H1 (cell line): ENCODE measurements at regions not wholly inside any gene's neighbourhood (a gene's known extent, or its start where the extent isn't known, plus 50 kb on each side); places are given as distances from the start of the nearest gene placed in this dataset.

Experiments used
- CTCF ChIA-PET: fragments of 300-600 bp; sonication (Branson Sonifier 250); formaldehyde crosslinking; loops from one replicate; lab custom pipeline; 2021; ENCODE audit not compliant: partially characterized antibody; lab: Charles Lee
- POLR2A ChIA-PET: fragments of 300-600 bp; sonication (Branson Sonifier 250); formaldehyde crosslinking; loops from one replicate; lab custom pipeline; 2021; ENCODE audit warnings: inconsistent platforms; ENCODE audit not compliant: partially characterized antibody; lab: Charles Lee
- DNase-seq, 2 experiments: peaks; one replicate each; pipeline versions ENCODE4 v3.0.0 to v3.0.0-alpha.2; 2010 to 2022; ENCODE audit warnings: low spot score in 2 of 2, low read depth in 1 of 2, mixed read lengths in 1 of 2
- FAIRE-seq: peaks from 2 replicates; lab custom pipeline; 2011; peaks lifted over from hg19 to GRCh38; lab: Jason Lieb, UNC
- H2AFZ ChIP-seq: 2 replicates; pipeline ENCODE4 v1.8.1; 2012; ENCODE audit warnings: low read length, inconsistent platforms
- H2AK5ac ChIP-seq: 2 replicates; pipeline ENCODE4 v1.6.1; 2013; ENCODE audit warnings: low read depth, low read length
- H2BK120ac ChIP-seq: replicated peaks from 2 replicates; pipeline ENCODE3; 2013; ENCODE audit warnings: low read depth, low read length, inconsistent platforms
- H2BK12ac ChIP-seq: 2 replicates; pipeline ENCODE4 v1.6.1; 2013; ENCODE audit warnings: low read depth, low read length
- H2BK15ac ChIP-seq: 2 replicates; pipeline ENCODE4 v1.6.1; 2013; ENCODE audit warnings: low read length
- H2BK20ac ChIP-seq: 2 replicates; pipeline ENCODE4 v1.6.1; 2013; ENCODE audit warnings: low read length
- H2BK5ac ChIP-seq: 2 replicates; pipeline ENCODE4 v1.6.1; 2013; ENCODE audit warnings: low read depth, low read length
- H3K14ac ChIP-seq: 2 replicates; pipeline ENCODE4 v1.6.1; 2013; ENCODE audit warnings: inconsistent platforms; ENCODE audit not compliant: insufficient read length
- H3K18ac ChIP-seq: 2 replicates; pipeline ENCODE4 v1.6.1; 2013; ENCODE audit warnings: low read length; ENCODE audit errors: extremely low read depth
- H3K23ac ChIP-seq: 2 replicates; pipeline ENCODE4 v1.6.1; 2013; ENCODE audit warnings: inconsistent platforms; ENCODE audit not compliant: insufficient read length
- H3K23me2 ChIP-seq: 2 replicates; pipeline ENCODE4 v1.6.1; 2013; ENCODE audit warnings: low read depth, low read length
- H3K27ac ChIP-seq: 2 replicates; pipeline ENCODE4 v1.6.1; 2011; ENCODE audit warnings: low read depth, low read length, inconsistent platforms
- H3K27me3 ChIP-seq, 4 experiments: replicated peaks in 1 of 4; 1 replicate in 1 of 4; 2 replicates in 3 of 4; pipeline versions ENCODE4 v1.6.1 to v1.8.1; 2011 to 2013; ENCODE audit warnings: low read length in 3 of 4, mild to moderate bottlenecking in 3 of 4, inconsistent platforms in 2 of 4, mixed read lengths in 2 of 4, moderate library complexity in 1 of 4; ENCODE audit not compliant: control insufficient read depth in 3 of 4, insufficient read depth in 3 of 4; ENCODE audit errors: extremely low read depth in 1 of 4
- H3K36me3 ChIP-seq, 4 experiments: 2 replicates each; pipeline versions ENCODE4 v1.6.1 to v1.8.1; 2011 to 2013; ENCODE audit warnings: mild to moderate bottlenecking in 4 of 4, low read length in 3 of 4, moderate library complexity in 2 of 4, control low read depth in 1 of 4, inconsistent platforms in 1 of 4; ENCODE audit not compliant: insufficient read depth in 4 of 4, control insufficient read depth in 2 of 4
- H3K4ac ChIP-seq: replicated peaks from 2 replicates; pipeline ENCODE3; 2013; ENCODE audit warnings: low read length, low read depth, mixed read lengths, inconsistent platforms; ENCODE audit not compliant: insufficient read length
- H3K4me1 ChIP-seq, 4 experiments: replicated peaks in 1 of 4; 1 replicate in 1 of 4; 2 replicates in 3 of 4; pipeline versions ENCODE4 v1.6.1 to v1.8.1; 2011 to 2013; ENCODE audit warnings: low read length in 3 of 4, inconsistent platforms in 2 of 4, mixed read lengths in 1 of 4; ENCODE audit not compliant: insufficient read depth in 4 of 4, control insufficient read depth in 3 of 4
- H3K4me2 ChIP-seq, 2 experiments: 2 replicates each; pipeline versions ENCODE4 v1.6.1 to v1.8.1; 2011 to 2013; ENCODE audit warnings: low read depth in 2 of 2, low read length in 2 of 2, control low read depth in 1 of 2, inconsistent platforms in 1 of 2, mild to moderate bottlenecking in 1 of 2; ENCODE audit not compliant: insufficient read depth in 1 of 2
- H3K4me3 ChIP-seq, 4 experiments: fragments of 200-600, 300-600 bp in 1 of 4; sonication (generic), shearing (Covaris generic), sonication (Bioruptor Twin) in 1 of 4; 2 replicates each; pipeline versions ENCODE4 v1.5.1 to v1.8.1; 2011 to 2016; ENCODE audit warnings: low read length in 4 of 4, low read depth in 3 of 4, control low read depth in 2 of 4, inconsistent platforms in 2 of 4, mild to moderate bottlenecking in 2 of 4, mixed read lengths in 1 of 4, moderate library complexity in 1 of 4; ENCODE audit not compliant: insufficient read depth in 2 of 4; ENCODE audit errors: extremely low read depth in 1 of 4
- H3K56ac ChIP-seq: replicated peaks from 2 replicates; pipeline ENCODE3; 2013; ENCODE audit warnings: low read depth, mild to moderate bottlenecking, mixed read lengths, low read length, inconsistent platforms; ENCODE audit not compliant: insufficient read length
- H3K79me1 ChIP-seq: 2 replicates; pipeline ENCODE4 v1.6.1; 2013; ENCODE audit warnings: low read depth, low read length, control low read depth
- H3K79me2 ChIP-seq, 2 experiments: 2 replicates each; pipeline versions ENCODE4 v1.6.1 to v1.8.1; 2012 to 2013; ENCODE audit warnings: low read length in 2 of 2, mild to moderate bottlenecking in 2 of 2, inconsistent platforms in 1 of 2; ENCODE audit not compliant: insufficient read depth in 2 of 2, control insufficient read depth in 1 of 2
- H3K9ac ChIP-seq, 4 experiments: replicated peaks in 1 of 4; 1 replicate in 1 of 4; 2 replicates in 3 of 4; pipeline versions ENCODE4 v1.6.1 to v1.8.1; 2011 to 2013; ENCODE audit warnings: low read depth in 3 of 4, low read length in 3 of 4, control low read depth in 2 of 4, mild to moderate bottlenecking in 2 of 4, moderate library complexity in 2 of 4, inconsistent platforms in 1 of 4; ENCODE audit errors: extremely low read depth in 1 of 4
- H3K9me3 ChIP-seq, 2 experiments: 2 replicates each; pipeline versions ENCODE4 v1.6.1 to v1.8.1; 2012 to 2013; ENCODE audit warnings: mild to moderate bottlenecking in 2 of 2, moderate library complexity in 2 of 2, control low read depth in 1 of 2, inconsistent platforms in 1 of 2, low read depth in 1 of 2, low read length in 1 of 2, mixed read lengths in 1 of 2; ENCODE audit not compliant: insufficient read depth in 2 of 2
- H4K20me1 ChIP-seq, 2 experiments: replicated peaks in 1 of 2; 2 replicates each; pipeline versions ENCODE3 to v1.8.1; 2011 to 2013; ENCODE audit warnings: inconsistent platforms in 2 of 2, low read length in 2 of 2, mild to moderate bottlenecking in 1 of 2; ENCODE audit not compliant: insufficient read depth in 2 of 2, control insufficient read depth in 1 of 2
- H4K5ac ChIP-seq: 2 replicates; pipeline ENCODE4 v1.6.1; 2013; ENCODE audit warnings: low read length, low read depth, mixed read lengths, inconsistent platforms; ENCODE audit not compliant: insufficient read length
- H4K8ac ChIP-seq: 2 replicates; pipeline ENCODE4 v1.8.0; 2013; ENCODE audit warnings: mild to moderate bottlenecking, moderate library complexity, low read length, inconsistent platforms; ENCODE audit not compliant: insufficient read depth; ENCODE audit errors: extremely low read depth
- H4K91ac ChIP-seq: replicated peaks from 2 replicates; pipeline ENCODE3; 2013; ENCODE audit warnings: low read length, mixed read lengths, inconsistent platforms; ENCODE audit not compliant: insufficient read length
- BACH1 ChIP-seq: IDR thresholded peaks from 2 replicates; pipeline ENCODE4 v1.6.1; 2012; ENCODE audit warnings: low read length, improper control_type of control experiment
- BCL11A ChIP-seq, 2 experiments: IDR thresholded peaks; one replicate each; pipeline ENCODE4 v1.6.1; 2011; ENCODE audit warnings: low read depth in 2 of 2, low read length in 2 of 2, mild to moderate bottlenecking in 2 of 2
- CBX8 ChIP-seq: fragments of 300-800, 300-1000 bp; sonication (generic); IDR thresholded peaks from 2 replicates; pipeline ENCODE4 v1.7.1; 2016; ENCODE audit warnings: low read depth, low read length, borderline replicate concordance
- EZH2 ChIP-seq: fragments of 200-600 bp; sonication (generic); IDR thresholded peaks from 2 replicates; pipeline ENCODE4 v1.7.1; 2012; ENCODE audit warnings: low read depth, mild to moderate bottlenecking, moderate library complexity, low read length, inconsistent platforms; ENCODE audit not compliant: severe bottlenecking
- HDAC2 ChIP-seq, 2 experiments: fragments of 300-600 bp in 1 of 2; sonication (generic) in 1 of 2; IDR thresholded peaks; 2 replicates each; pipeline ENCODE4 v1.6.1; 2011 to 2012; ENCODE audit warnings: low read depth in 2 of 2, low read length in 2 of 2, mild to moderate bottlenecking in 2 of 2, moderate library complexity in 2 of 2, borderline replicate concordance in 1 of 2, inconsistent platforms in 1 of 2
- NRF1 ChIP-seq: IDR thresholded peaks from 2 replicates; pipeline ENCODE4 v1.6.1; 2011; ENCODE audit warnings: mild to moderate bottlenecking, low read depth, low read length, improper control_type of control experiment
- POLR2A ChIP-seq, 2 experiments: IDR thresholded peaks; 1 replicate in 1 of 2; 2 replicates in 1 of 2; pipeline ENCODE4 v1.6.1; 2011; ENCODE audit warnings: low read depth in 2 of 2, low read length in 2 of 2, mild to moderate bottlenecking in 2 of 2; ENCODE audit errors: control extremely low read depth in 1 of 2
- POLR2AphosphoS5 ChIP-seq: IDR thresholded peaks from 2 replicates; pipeline ENCODE4 v1.6.1; 2011; ENCODE audit warnings: low read depth, low read length
- RFX5 ChIP-seq: IDR thresholded peaks from 2 replicates; pipeline ENCODE4 v1.6.1; 2011; ENCODE audit warnings: low read depth, low read length, improper control_type of control experiment, borderline replicate concordance
- RNF2 ChIP-seq: fragments of 200-900, 300-1000 bp; sonication (generic); IDR thresholded peaks from 2 replicates; pipeline ENCODE4 v1.7.1; 2016; ENCODE audit warnings: borderline replicate concordance, low read depth, mild to moderate bottlenecking, antibody characterized with exemption, low read length; ENCODE audit not compliant: poor library complexity, severe bottlenecking; ENCODE audit errors: missing control alignments
- TAF7 ChIP-seq: optimal IDR thresholded peaks from 2 replicates; pipeline ENCODE3; 2011; ENCODE audit warnings: low read depth, mild to moderate bottlenecking, inconsistent platforms, low read length, moderate library complexity, borderline replicate concordance
- TEAD4 ChIP-seq: IDR thresholded peaks from 2 replicates; pipeline ENCODE4 v1.6.1; 2012; ENCODE audit warnings: low read depth, low read length, inconsistent platforms, mixed read lengths
- WGBS, 2 experiments: shearing (Covaris generic) in 1 of 2; methylation state at CpG; one replicate each; pipeline versions ENCODE4 v1.1.6 to v1.1.7; 2013 to 2015; ENCODE audit warnings: low lambda C conversion rate in 2 of 2, mixed read lengths in 2 of 2, inconsistent platforms in 1 of 2, low coverage in 1 of 2, missing lambda C conversion rate in 1 of 2; ENCODE audit not compliant: insufficient replicate concordance in 2 of 2, insufficient coverage in 1 of 2, insufficient read length in 1 of 2; ENCODE audit errors: extremely low coverage in 1 of 2, missing lambda C conversion rate in 1 of 2; 5-methylcytosine and 5-hydroxymethylcytosine counted together
- TF ChIP-seq, protein P1 (sequence below): IDR thresholded peaks from 2 replicates; pipeline ENCODE4 v1.6.1; 2011; ENCODE audit warnings: low read depth, mild to moderate bottlenecking, low read length; ENCODE audit not compliant: insufficient read depth

DNA sequence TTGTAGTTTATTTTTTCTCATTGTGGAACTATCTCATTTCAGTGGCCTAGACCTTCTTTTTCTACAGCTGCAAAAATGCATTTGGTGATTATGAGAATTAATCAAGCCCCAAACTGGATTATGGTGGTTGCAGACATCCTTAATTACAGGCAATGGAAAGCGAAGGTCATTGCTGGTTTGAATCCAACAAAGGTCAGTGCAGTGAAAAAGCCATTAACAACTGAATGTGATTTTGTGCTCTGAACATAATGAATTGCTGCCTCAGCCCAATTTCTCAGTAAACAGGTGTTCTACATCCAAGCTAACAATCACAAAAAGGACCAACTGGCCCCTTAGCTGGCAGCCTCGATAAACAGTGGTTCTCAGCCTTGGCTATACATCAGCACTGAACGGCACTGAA, 260.1 kb upstream of the DPPA4 start:
- ChIA-PET CTCF (interaction anchor here (1.0 to 1.6 kb wide), 2 partner anchors 13 to 717 kb away, joined by 3 read pairs; no protein-coding TSS in a partner anchor), POLR2A (no interaction called here)
- no peak overlapping the region for H4K91ac ChIP-seq
- no peak overlapping the region for H3K18ac ChIP-seq
- no peak overlapping the region for H3K4me3 ChIP-seq
- H2AFZ ChIP-seq, result no peak overlapping the region
- WGBS, 2 experiments, result 78% methylated on average over 3 of the region's 3 CpGs; no CpG with 5 or more reads in 1 of the 2 experiments
- no peak overlapping the region for H4K5ac ChIP-seq
- no peak overlapping the region for H2BK5ac ChIP-seq
- no peaks in the 10 kb centered on the region for H3K9me3 ChIP-seq
- no peaks in the 10 kb centered on the region for H3K79me2 ChIP-seq
- no peaks in the 10 kb centered on the region for H3K27me3 ChIP-seq
- FAIRE-seq (no peak), DNase-seq (no peak)
- no peak overlapping the region for H3K27ac ChIP-seq
- no peak overlapping the region for H3K23ac ChIP-seq
- no peak overlapping the region for H2BK120ac ChIP-seq
- no peaks in the 10 kb centered on the region for H3K36me3 ChIP-seq
- H3K4ac ChIP-seq, result no peak overlapping the region
- no peak overlapping the region; the same call in 1 of the 2 replicates for H4K8ac ChIP-seq
- no peak overlapping the region for H3K9ac ChIP-seq
- no peaks in the 10 kb centered on the region for H3K79me1 ChIP-seq
- H2BK20ac ChIP-seq, result no peak overlapping the region
- H3K23me2 ChIP-seq, result no peaks in the 10 kb centered on the region
- no peak overlapping the region for H2BK15ac ChIP-seq
- no peak overlapping the region for H3K4me2 ChIP-seq
- H2AK5ac ChIP-seq, result no peak overlapping the region
- H3K56ac ChIP-seq, result no peak overlapping the region
- H4K20me1 ChIP-seq, result no peaks in the 10 kb centered on the region
- no peaks in the 10 kb centered on the region for H3K4me1 ChIP-seq
- H3K14ac ChIP-seq, result no peak overlapping the region
- TF ChIP-seq CBX8 (no peak), TAF7 (no peak), BCL11A (IDR thresholded peaks at IDR 0.05; ENCODE audit: low read depth in 2 of 2, low read length in 2 of 2) (no peak), BACH1 (no peak), HDAC2 (IDR thresholded peaks at IDR 0.05; ENCODE audit: borderline replicate concordance in 1 of 2, low read depth in 2 of 2, low read length in 2 of 2) (no peak), POLR2A (IDR thresholded peaks at IDR 0.05; ENCODE audit: control extremely low read depth in 1 of 2, low read depth in 2 of 2, low read length in 2 of 2) (no peak), EZH2 (no peak), RFX5 (no peak), TEAD4 (no peak), RNF2 (no peak), POLR2AphosphoS5 (no peak), NRF1 (no peak)
- TF ChIP-seq, protein P1, sequence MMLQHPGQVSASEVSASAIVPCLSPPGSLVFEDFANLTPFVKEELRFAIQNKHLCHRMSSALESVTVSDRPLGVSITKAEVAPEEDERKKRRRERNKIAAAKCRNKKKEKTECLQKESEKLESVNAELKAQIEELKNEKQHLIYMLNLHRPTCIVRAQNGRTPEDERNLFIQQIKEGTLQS, result no peak
- no peak overlapping the region for H2BK12ac ChIP-seq
